OCI-LY1 (cell line): ENCODE measurements at regions not wholly inside any gene's neighbourhood (a gene's known extent, or its start where the extent isn't known, plus 50 kb on each side); places are given as distances from the start of the nearest gene placed in this dataset.
"Not testable (repeated sequence)": the region's sequence is repeated elsewhere in the genome, so short reads cannot be mapped to it uniquely, and the experiment has no call there.

Experiments used
- H2AFZ ChIP-seq: fragments of 200-600 bp; sonication (generic), shearing (Covaris generic); 2 replicates; pipeline ENCODE4 v1.6.0; 2014; ENCODE audit warnings: antibody characterized with exemption, mild to moderate bottlenecking, low read length
- H3F3A ChIP-seq: fragments of 200-600 bp; sonication (generic), shearing (Covaris generic); 2 replicates; pipeline ENCODE4 v1.6.0; 2014; ENCODE audit warnings: mild to moderate bottlenecking, antibody characterized with exemption, low read length, moderate library complexity; ENCODE audit not compliant: insufficient read depth
- H3K27ac ChIP-seq: fragments of 200-600 bp; sonication (generic); 2 replicates; pipeline ENCODE4 v1.5.1; 2014; ENCODE audit warnings: low read length, mixed run types, mild to moderate bottlenecking, low read depth; ENCODE audit not compliant: poor library complexity, severe bottlenecking
- H3K27me3 ChIP-seq: fragments of 200-600 bp; sonication (generic); 2 replicates; pipeline ENCODE4 v1.6.0; 2014; ENCODE audit warnings: antibody characterized with exemption, mild to moderate bottlenecking, low read length, moderate library complexity; ENCODE audit not compliant: insufficient read depth
- H3K36me3 ChIP-seq: fragments of 200-600 bp; sonication (generic); 2 replicates; pipeline ENCODE4 v1.6.1; 2014; ENCODE audit warnings: mild to moderate bottlenecking, antibody characterized with exemption, low read length, moderate library complexity, mixed read lengths; ENCODE audit not compliant: insufficient read depth
- H3K4me1 ChIP-seq: fragments of 200-600 bp; sonication (generic); 2 replicates; pipeline ENCODE4 v1.5.1; 2014; ENCODE audit warnings: mild to moderate bottlenecking, low read length, moderate library complexity; ENCODE audit not compliant: insufficient read depth, severe bottlenecking
- H3K4me2 ChIP-seq: fragments of 200-600 bp; sonication (generic), shearing (Covaris generic); 2 replicates; pipeline ENCODE4 v1.6.1; 2014; ENCODE audit warnings: low read length
- H3K4me3 ChIP-seq: fragments of 200-600 bp; sonication (generic); 2 replicates; pipeline ENCODE4 v1.5.1; 2014; ENCODE audit warnings: low read length, low read depth, mild to moderate bottlenecking, mixed read lengths; ENCODE audit not compliant: poor library complexity, severe bottlenecking
- H3K79me2 ChIP-seq: fragments of 200-600 bp; shearing (Covaris generic); 2 replicates; pipeline ENCODE4 v1.6.1; 2016; ENCODE audit warnings: mixed run types, low read length, mixed read lengths; ENCODE audit not compliant: insufficient read depth
- H3K9ac ChIP-seq: fragments of 200-600 bp; sonication (generic), shearing (Covaris generic); 2 replicates; pipeline ENCODE4 v1.6.1; 2014; ENCODE audit warnings: mild to moderate bottlenecking, low read length, mixed read lengths
- H3K9me2 ChIP-seq: fragments of 200-600 bp; sonication (generic), shearing (Covaris generic); 2 replicates; pipeline ENCODE4 v1.6.1; 2014; ENCODE audit warnings: low read depth, mild to moderate bottlenecking, low read length, mixed read lengths
- H3K9me3 ChIP-seq: fragments of 200-600 bp; shearing (Covaris generic); 2 replicates; pipeline ENCODE4 v1.6.1; 2014; ENCODE audit warnings: low read length, mixed read lengths
- H4K20me1 ChIP-seq: fragments of 200-600 bp; sonication (generic), shearing (Covaris generic); 2 replicates; pipeline ENCODE4 v1.6.0; 2016; ENCODE audit warnings: mild to moderate bottlenecking, low read length; ENCODE audit not compliant: insufficient read depth
- EZH2 ChIP-seq: fragments of 200-600 bp; sonication (generic), shearing (Covaris generic); IDR thresholded peaks from 2 replicates; pipeline ENCODE4 v1.8.0; 2017; ENCODE audit warnings: borderline replicate concordance, mixed run types, mild to moderate bottlenecking, antibody characterized with exemption, low read length, moderate library complexity, mixed read lengths
- TF ChIP-seq, protein P1 (sequence below): fragments of 200-600 bp; sonication (generic), shearing (Covaris generic); IDR thresholded peaks from 2 replicates; pipeline ENCODE4 v1.5.1; 2017; ENCODE audit warnings: mild to moderate bottlenecking, antibody characterized with exemption, low read length, moderate library complexity, mixed read lengths

DNA sequence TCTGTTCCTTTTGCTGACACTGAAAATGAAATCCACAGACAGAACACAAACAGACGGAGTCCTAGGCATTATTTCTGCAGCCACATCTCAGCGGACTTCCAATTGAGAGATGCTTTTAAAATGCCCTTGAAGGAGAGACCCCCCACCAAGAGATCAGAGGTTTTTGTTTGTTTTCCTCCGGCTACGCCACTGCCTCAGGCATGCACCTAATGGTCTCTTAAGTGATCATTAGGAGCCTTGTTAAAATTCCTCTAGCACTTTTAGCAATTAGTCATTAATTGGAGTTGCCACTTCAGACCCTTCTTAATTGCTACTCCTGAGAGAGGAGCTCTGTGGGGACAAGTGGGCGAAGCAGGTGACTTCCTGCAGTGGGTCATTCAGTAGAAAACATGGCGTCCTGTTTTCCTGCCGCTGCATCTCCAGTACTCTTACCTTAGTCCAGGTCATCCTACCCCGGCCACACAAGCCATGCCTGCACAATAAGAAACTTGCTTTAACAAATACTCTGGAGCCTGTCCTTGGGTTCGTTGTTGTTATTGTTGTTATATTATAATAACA, 257.7 kb upstream of the CHAC2 start:
- Histone ChIP-seq H2AFZ (no peak overlapping the region), H3K4me3 (no peak overlapping the region), H4K20me1 (no peaks in the 10 kb centered on the region), H3K4me2 (no peak overlapping the region), H3K27me3 (no peaks in the 10 kb centered on the region), H3K36me3 (no peaks in the 10 kb centered on the region), H3K27ac (no peak overlapping the region), H3K9me2 (no peaks in the 10 kb centered on the region), H3K9ac (no peak overlapping the region), H3K4me1 (no peaks in the 10 kb centered on the region), H3K79me2 (no peaks in the 10 kb centered on the region), H3K9me3 (no peaks in the 10 kb centered on the region), H3F3A (no peaks in the 10 kb centered on the region)
- TF ChIP-seq, protein P1, sequence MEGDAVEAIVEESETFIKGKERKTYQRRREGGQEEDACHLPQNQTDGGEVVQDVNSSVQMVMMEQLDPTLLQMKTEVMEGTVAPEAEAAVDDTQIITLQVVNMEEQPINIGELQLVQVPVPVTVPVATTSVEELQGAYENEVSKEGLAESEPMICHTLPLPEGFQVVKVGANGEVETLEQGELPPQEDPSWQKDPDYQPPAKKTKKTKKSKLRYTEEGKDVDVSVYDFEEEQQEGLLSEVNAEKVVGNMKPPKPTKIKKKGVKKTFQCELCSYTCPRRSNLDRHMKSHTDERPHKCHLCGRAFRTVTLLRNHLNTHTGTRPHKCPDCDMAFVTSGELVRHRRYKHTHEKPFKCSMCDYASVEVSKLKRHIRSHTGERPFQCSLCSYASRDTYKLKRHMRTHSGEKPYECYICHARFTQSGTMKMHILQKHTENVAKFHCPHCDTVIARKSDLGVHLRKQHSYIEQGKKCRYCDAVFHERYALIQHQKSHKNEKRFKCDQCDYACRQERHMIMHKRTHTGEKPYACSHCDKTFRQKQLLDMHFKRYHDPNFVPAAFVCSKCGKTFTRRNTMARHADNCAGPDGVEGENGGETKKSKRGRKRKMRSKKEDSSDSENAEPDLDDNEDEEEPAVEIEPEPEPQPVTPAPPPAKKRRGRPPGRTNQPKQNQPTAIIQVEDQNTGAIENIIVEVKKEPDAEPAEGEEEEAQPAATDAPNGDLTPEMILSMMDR, result no peak
- TF ChIP-seq EZH2, result no peak

DNA sequence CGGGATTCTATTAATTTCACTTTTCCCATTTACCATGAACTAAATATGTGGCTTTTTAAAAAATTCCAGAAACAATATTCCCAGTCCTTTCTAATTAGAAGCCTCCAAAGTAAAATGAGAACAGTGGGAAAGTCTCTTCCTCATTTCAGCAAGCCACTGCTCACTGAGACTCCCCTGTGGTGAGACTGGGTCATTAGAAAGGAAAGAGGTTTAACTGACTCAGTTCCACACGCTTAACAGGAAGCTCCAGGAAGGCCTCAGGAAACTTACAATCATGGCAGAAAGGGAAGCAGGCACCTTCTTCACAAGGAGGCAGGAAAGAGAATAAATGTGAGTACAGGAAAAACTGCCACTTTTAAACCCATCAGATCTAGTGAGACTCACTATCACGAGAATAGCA, 258.9 kb upstream of the CHAC2 start:
- Histone ChIP-seq H3K4me1 (no peaks in the 10 kb centered on the region), H3K79me2 (no peaks in the 10 kb centered on the region), H3K27me3 (no peaks in the 10 kb centered on the region), H3K36me3 (no peaks in the 10 kb centered on the region), H3F3A (no peaks in the 10 kb centered on the region), H3K4me2 (no peak overlapping the region), H2AFZ (no peak overlapping the region), H3K9me3 (no peaks in the 10 kb centered on the region), H3K27ac (no peak overlapping the region), H3K9ac (no peak overlapping the region), H3K9me2 (no peaks in the 10 kb centered on the region), H3K4me3 (no peak overlapping the region), H4K20me1 (no peaks in the 10 kb centered on the region)
- no peak for TF ChIP-seq EZH2
- TF ChIP-seq, protein P1, result no peak

- not testable (repeated sequence) for H4K20me1 ChIP-seq, H3K27ac ChIP-seq, H3F3A ChIP-seq, H3K4me3 ChIP-seq, H3K9me2 ChIP-seq, H3K9me3 ChIP-seq, H3K27me3 ChIP-seq, H3K9ac ChIP-seq, H2AFZ ChIP-seq, H3K36me3 ChIP-seq, H3K79me2 ChIP-seq, H3K4me2 ChIP-seq, H3K4me1 ChIP-seq
Measured at GRCh38 chr2:53507070-53507469, 260.5 kb upstream of the CHAC2 start.

DNA sequence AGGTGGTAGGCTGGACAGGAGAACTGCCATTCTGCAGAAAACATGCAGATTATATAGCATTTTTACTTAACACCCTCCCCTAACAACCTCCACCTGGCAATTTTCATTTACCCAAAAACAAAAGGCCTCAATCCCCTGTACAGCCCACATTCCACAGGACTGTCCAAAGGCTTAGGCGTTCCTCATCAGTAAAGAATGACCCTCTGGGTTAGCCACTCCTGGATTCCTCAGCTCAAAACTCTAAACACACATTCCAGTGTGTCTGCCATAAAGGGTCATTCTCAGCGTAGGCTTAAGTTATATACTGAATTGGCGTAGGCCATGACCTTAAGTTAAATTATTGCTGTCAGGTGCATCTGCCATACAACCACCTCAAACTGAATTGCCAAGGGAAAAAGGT, 261.8 kb upstream of the CHAC2 start:
- H3K79me2 ChIP-seq, result no peaks in the 10 kb centered on the region
- no peaks in the 10 kb centered on the region for H3K36me3 ChIP-seq
- H3K4me3 ChIP-seq, result no peak overlapping the region
- no peak overlapping the region for H3K27ac ChIP-seq
- no peak overlapping the region for H3K4me2 ChIP-seq
- no peak for TF ChIP-seq EZH2
- TF ChIP-seq, protein P1, result no peak
- no peaks in the 10 kb centered on the region for H3K9me3 ChIP-seq
- no peaks in the 10 kb centered on the region for H3K4me1 ChIP-seq
- no peaks in the 10 kb centered on the region for H3K9me2 ChIP-seq
- no peak overlapping the region for H3K9ac ChIP-seq
- H4K20me1 ChIP-seq, result no peaks in the 10 kb centered on the region
- H2AFZ ChIP-seq, result no peak overlapping the region
- no peaks in the 10 kb centered on the region for H3F3A ChIP-seq
- no peaks in the 10 kb centered on the region for H3K27me3 ChIP-seq
